Breast epithelium (tissue), 4 donors: ENCODE measurements at regions not wholly inside any gene's neighbourhood (a gene's known extent, or its start where the extent isn't known, plus 50 kb on each side); places are given as distances from the start of the nearest gene placed in this dataset.

Experiments
- DNase-seq, 2 donors: peaks; one replicate each; pipeline ENCODE4 v3.0.0-alpha.2; 2019; ENCODE audit warnings: low spot score in 2 of 2
- H3K27ac ChIP-seq, 2 donors: fragments of 200-600 bp; sonication (generic) in 1 of 2; one replicate each; pipeline ENCODE4 v1.5.1; 2016 to 2019; ENCODE audit warnings: mild to moderate bottlenecking in 1 of 2
- H3K27me3 ChIP-seq, 2 donors: fragments of 200-600 bp; sonication (generic) in 1 of 2; one replicate each; pipeline versions ENCODE4 v1.5.1 to v1.6.0; 2017 to 2019; ENCODE audit warnings: control low read depth in 1 of 2, mild to moderate bottlenecking in 1 of 2
- H3K36me3 ChIP-seq: fragments of 200-600 bp; one replicate; pipeline ENCODE4 v1.5.1; 2019
- H3K4me1 ChIP-seq, 2 donors: fragments of 200-600 bp; sonication (generic); one replicate each; pipeline ENCODE4 v1.5.1; 2016 to 2019; ENCODE audit warnings: control low read depth in 1 of 2
- H3K4me3 ChIP-seq, 3 donors: fragments of 200-600 bp; sonication (generic); 1 replicate in 2 of 3; 2 replicates in 1 of 3; pipeline ENCODE4 v1.5.1; 2016 to 2019; ENCODE audit warnings: mild to moderate bottlenecking in 3 of 3, moderate library complexity in 2 of 3
- H3K9me3 ChIP-seq, 2 donors: fragments of 200-600 bp; sonication (generic) in 1 of 2; one replicate each; pipeline ENCODE4 v1.5.1; 2016 to 2019; ENCODE audit warnings: control low read depth in 1 of 2
- CTCF ChIP-seq, 3 donors: fragments of 450-650 bp; IDR thresholded peaks; one replicate each; pipeline ENCODE4 v1.5.1; 2016 to 2017; ENCODE audit warnings: antibody characterized with exemption in 3 of 3, mild to moderate bottlenecking in 3 of 3, moderate library complexity in 3 of 3
- POLR2A ChIP-seq: fragments of 450-650 bp; IDR thresholded peaks from one replicate; pipeline ENCODE4 v1.6.1; 2016; ENCODE audit warnings: antibody characterized with exemption, mild to moderate bottlenecking, moderate library complexity
- POLR2AphosphoS5 ChIP-seq, 3 donors: sonication (generic); formaldehyde crosslinking; IDR thresholded peaks; one replicate each; pipeline ENCODE4 v1.6.1; 2017; ENCODE audit warnings: antibody characterized with exemption in 3 of 3
- intact Hi-C: fragments of 100-400 bp; cut with DNase I; formaldehyde crosslinking; loops from one replicate; pipeline ENCODE4 v1.15.1; 2023; ENCODE audit warnings: low total_unique reads

- TF ChIP-seq POLR2A: no peak
- TF ChIP-seq POLR2AphosphoS5 (IDR thresholded peaks at IDR 0.05): no peak
- TF ChIP-seq CTCF (IDR thresholded peaks at IDR 0.05): no peak
- Histone ChIP-seq H3K27me3 (no peaks in the 10 kb centered on the region), H3K4me3 (no peak overlapping the region), H3K4me1 (no peaks in the 10 kb centered on the region), H3K36me3 (no peaks in the 10 kb centered on the region), H3K27ac (peak overlapping the region in 1 of 2 donors; percentile 66), H3K9me3 (no peaks in the 10 kb centered on the region)
- DNase-seq: no peak
- intact Hi-C loops: no loop called here
These were observed 135.1 kb downstream of the TLR5 start for GRCh38 chr1:223007935-223008334.

DNA sequence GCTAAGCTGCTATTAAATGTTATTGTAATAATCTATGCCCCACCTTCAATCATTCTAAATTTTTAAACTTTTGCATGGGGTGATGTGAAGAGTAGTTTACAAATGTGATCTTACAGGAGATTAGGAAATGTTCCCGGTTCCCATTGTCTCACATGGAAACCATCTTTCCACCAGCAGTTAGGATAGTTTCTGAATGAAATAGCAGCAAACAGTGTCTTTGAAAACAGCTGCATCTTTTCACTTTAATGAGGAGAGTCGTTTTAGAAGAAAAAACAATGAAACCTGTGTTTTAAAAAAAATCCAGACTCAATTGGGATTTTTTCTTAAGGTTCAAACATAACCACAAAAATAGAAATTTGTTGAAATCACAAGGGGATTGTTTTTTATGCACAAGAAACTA, 134.2 kb downstream of the TLR5 start:
- Histone ChIP-seq H3K4me1 (no peaks in the 10 kb centered on the region), H3K27ac (no peak overlapping the region), H3K9me3 (no peaks in the 10 kb centered on the region), H3K4me3 (no peak overlapping the region), H3K27me3 (no peaks in the 10 kb centered on the region), H3K36me3 (no peaks in the 10 kb centered on the region)
- intact Hi-C loops: no loop called here
- no peak for DNase-seq
- no peak for TF ChIP-seq CTCF (IDR thresholded peaks at IDR 0.05)
- TF ChIP-seq POLR2AphosphoS5 (IDR thresholded peaks at IDR 0.05): no peak
- no peak for TF ChIP-seq POLR2A

GRCh38 chr1:223009406-223009805, 133.6 kb downstream of the TLR5 start:
- Histone ChIP-seq H3K9me3 (no peaks in the 10 kb centered on the region), H3K36me3 (no peaks in the 10 kb centered on the region), H3K27me3 (no peaks in the 10 kb centered on the region), H3K4me1 (no peaks in the 10 kb centered on the region), H3K27ac (no peak overlapping the region), H3K4me3 (no peak overlapping the region)
- DNase-seq: no peak
- no peak for TF ChIP-seq CTCF (IDR thresholded peaks at IDR 0.05)
- TF ChIP-seq POLR2AphosphoS5 (IDR thresholded peaks at IDR 0.05): no peak
- TF ChIP-seq POLR2A: no peak
- intact Hi-C loops: no loop called here

GRCh38 chr1:223010582-223011504, 132.2 kb downstream of the TLR5 start:
- Histone ChIP-seq H3K27me3 (no peaks in the 10 kb centered on the region), H3K27ac (peak overlapping the region in 1 of 2 donors; percentile 26), H3K4me1 (no peaks in the 10 kb centered on the region), H3K36me3 (no peaks in the 10 kb centered on the region), H3K9me3 (no peaks in the 10 kb centered on the region), H3K4me3 (no peak overlapping the region)
- TF ChIP-seq CTCF (IDR thresholded peaks at IDR 0.05) (no peak), POLR2AphosphoS5 (IDR thresholded peaks at IDR 0.05) (no peak), POLR2A (no peak)
- DNase-seq: no peak
- intact Hi-C loops: no loop called here

DNA sequence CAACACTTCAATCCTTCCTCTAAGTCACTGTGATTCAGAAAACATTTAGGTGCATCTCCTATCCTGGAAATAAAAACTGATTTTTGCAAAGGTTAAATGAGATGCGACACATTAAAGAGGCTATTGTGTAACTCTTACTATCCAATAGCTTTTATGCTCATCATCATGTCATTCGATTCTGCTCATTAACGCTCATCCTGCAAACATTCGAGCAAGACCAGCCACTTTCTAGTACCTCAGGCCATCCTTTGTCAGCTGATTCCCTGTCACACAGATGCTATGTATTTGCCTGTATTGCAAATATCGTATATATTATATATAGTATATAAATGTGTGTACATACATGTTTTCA, 131.6 kb downstream of the TLR5 start:
- Histone ChIP-seq H3K4me3 (no peak overlapping the region), H3K9me3 (no peaks in the 10 kb centered on the region), H3K4me1 (no peaks in the 10 kb centered on the region), H3K27ac (no peak overlapping the region), H3K36me3 (no peaks in the 10 kb centered on the region), H3K27me3 (no peaks in the 10 kb centered on the region)
- no peak for DNase-seq
- intact Hi-C loops: no loop called here
- no peak for TF ChIP-seq POLR2AphosphoS5 (IDR thresholded peaks at IDR 0.05)
- TF ChIP-seq CTCF (IDR thresholded peaks at IDR 0.05): no peak
- no peak for TF ChIP-seq POLR2A
